HG03159 (cell line): ENCODE measurements at regions not wholly inside any gene's neighbourhood (a gene's known extent, or its start where the extent isn't known, plus 50 kb on each side); places are given as distances from the start of the nearest gene placed in this dataset.

Source experiments
- ATAC-seq: cut with Tn5 transposase; IDR thresholded peaks from one replicate; pipeline ENCODE4 v1.9.1; 2021; ENCODE audit warnings: mild to moderate bottlenecking, moderate library complexity; ENCODE audit not compliant: unreplicated experiment

DNA sequence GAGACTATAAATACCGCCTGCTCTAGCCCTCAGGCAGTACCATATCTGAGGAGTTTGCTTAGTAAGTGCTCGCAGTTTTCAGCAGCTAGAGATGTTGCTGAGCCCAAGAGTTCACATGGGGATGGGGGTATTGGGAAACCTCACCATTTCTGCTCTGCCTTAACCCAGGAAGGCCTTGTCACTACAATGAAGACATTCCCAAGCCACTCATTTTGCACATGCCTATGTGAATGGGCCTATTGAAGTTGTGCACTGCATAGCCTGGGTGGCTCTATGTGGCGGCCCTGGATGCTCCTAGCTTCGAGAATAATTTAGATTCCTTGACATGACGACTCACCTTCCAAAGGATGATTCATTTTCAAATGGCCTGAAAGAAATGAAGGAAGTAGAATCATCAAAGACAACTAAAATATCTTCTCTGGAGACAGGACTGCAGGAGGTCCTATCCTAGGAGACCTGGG is 163.4 kb downstream of the ADAMTS15 start:
- ATAC-seq: no peak

- ATAC-seq: no peak
Observed at GRCh38 chr11:130612291-130612851, 163.9 kb downstream of the ADAMTS15 start.

GRCh38 chr11:130613396-130613795 is 165.0 kb downstream of the ADAMTS15 start:
- no peak for ATAC-seq

- ATAC-seq: no peak
Observed at GRCh38 chr11:130614591-130614990, 166.1 kb downstream of the ADAMTS15 start.

- no peak for ATAC-seq
Observed at GRCh38 chr11:130615561-130615960, 167.1 kb downstream of the ADAMTS15 start.

GRCh38 chr11:130616573-130616972 is 168.1 kb downstream of the ADAMTS15 start:
- ATAC-seq: no peak

DNA sequence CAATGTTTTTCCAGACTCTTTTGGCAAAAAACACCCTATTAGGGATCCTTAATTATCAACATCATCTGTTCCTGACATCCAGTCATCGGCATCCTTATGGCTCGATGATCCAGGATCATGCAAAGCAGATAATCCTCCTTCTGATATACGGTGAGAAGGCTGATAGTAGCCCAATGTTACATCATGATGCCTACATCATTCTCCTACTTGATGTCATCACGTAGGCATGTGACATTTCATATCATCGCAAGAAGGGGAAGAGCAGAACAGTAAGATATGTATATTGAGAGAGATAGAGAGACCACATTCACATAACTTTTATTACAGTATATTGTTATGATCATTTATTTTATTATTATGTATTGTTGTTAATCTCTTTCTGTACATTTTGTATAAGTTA is 168.6 kb downstream of the ADAMTS15 start:
- ATAC-seq: no peak

DNA sequence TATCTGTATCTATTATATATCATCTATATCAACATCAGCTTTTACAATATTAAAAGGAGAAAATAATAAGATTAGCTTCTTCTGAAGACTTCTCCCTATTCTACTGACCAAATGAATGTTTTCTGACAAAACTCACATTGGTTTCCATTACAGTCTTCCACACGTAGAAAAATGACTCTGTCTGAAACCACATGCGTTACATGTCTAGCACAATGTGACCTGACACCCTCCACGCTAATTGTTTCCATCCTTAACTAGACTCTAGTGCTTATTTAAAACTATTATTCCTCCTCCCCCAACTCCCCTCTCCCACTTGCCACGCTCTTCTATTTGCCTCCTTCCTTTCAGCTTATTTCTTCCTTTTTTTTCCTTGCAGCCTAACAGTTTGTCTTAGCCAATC is 172.1 kb downstream of the ADAMTS15 start:
- ATAC-seq: no peak

DNA sequence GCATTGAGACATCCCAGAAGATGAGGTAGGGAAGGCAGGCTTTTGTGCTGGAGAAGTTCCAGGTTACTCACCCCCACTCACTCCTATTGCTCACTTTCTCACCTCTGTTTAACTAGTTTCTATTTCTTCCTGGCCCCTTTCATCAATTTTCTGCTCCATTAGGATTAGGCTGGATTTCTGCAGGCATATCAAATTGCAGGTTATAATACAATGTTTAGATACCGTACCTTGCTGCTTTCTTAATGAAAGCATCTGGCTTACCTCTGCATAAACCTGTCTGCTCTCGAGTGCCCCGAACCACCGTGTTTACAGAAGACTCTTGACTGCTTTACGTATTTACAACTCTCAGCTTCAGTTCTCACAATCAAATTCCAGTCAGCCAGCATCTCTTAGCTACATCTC is 173.7 kb downstream of the ADAMTS15 start:
- ATAC-seq: no peak

GRCh38 chr11:130623670-130624668 is 175.5 kb downstream of the ADAMTS15 start:
- ATAC-seq: no peak

DNA sequence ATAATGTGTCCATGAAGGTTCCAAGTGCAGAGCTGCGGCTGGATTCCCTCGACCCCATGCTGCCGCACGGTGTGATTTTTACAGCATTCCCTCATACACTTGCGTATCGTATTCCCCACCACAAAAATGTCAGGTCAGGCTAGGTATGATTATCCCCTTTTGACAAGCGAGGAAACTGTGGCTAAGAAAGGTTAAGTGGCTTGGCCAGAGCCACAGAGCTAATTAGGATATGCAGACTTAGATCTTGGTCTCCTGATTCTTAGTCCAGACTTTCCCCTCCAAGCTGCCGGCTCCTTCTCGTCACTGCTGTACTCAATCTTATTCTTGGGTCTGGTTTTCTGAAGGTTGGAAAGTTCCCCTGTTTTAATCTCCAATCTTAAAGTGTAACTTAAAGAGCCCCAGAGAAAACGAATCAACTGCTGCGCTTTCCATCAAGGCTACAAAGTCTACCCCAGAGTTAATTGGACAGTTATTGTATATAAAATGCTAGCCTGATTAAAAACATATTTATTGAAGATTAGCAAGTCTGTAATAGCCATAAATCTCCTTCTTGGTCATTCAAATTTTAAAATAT is 176.6 kb downstream of the ADAMTS15 start:
- ATAC-seq: no peak

DNA sequence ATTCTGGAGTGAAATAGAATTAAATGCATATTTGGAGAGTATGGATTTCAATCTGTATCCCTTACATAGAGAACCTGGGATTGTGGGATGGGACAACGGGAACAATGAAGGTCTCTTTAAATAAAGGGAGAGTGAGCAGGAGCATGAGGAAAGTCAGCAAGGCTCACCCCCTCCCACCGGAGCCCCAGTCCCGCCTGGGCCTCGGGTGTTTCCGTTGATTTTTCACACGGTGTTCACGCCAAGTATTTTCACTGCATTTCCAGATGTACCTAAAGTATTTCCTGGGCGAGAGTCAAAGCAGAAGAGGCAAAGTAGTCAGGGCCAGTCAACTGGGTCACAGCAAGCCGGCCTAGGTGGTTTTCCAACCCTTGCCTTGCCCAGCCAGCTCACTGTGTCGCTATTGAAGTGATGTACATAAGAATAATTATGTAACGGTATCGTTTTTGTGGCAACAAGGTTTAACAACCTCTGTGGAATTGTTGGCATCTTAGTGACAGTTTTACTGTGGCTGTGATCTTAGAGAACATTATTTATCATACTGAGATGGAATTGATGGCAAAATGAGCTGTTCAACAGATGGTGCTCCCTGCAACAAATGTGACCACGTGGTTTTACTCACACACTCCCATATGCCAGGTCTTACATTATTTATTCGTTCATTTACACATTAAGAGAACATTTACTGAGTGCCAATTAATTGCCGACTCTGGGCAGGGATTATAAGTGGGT is 177.3 kb downstream of the ADAMTS15 start:
- no peak for ATAC-seq

GRCh38 chr11:130629039-130629438 is 180.6 kb downstream of the ADAMTS15 start:
- no peak for ATAC-seq

GRCh38 chr11:130631119-130631518 is 182.7 kb downstream of the ADAMTS15 start:
- no peak for ATAC-seq

- no peak for ATAC-seq
Observed at GRCh38 chr11:130633466-130633865, 185.0 kb downstream of the ADAMTS15 start.

- no peak for ATAC-seq
Observed at GRCh38 chr11:130634186-130634585, 185.7 kb downstream of the ADAMTS15 start.

DNA sequence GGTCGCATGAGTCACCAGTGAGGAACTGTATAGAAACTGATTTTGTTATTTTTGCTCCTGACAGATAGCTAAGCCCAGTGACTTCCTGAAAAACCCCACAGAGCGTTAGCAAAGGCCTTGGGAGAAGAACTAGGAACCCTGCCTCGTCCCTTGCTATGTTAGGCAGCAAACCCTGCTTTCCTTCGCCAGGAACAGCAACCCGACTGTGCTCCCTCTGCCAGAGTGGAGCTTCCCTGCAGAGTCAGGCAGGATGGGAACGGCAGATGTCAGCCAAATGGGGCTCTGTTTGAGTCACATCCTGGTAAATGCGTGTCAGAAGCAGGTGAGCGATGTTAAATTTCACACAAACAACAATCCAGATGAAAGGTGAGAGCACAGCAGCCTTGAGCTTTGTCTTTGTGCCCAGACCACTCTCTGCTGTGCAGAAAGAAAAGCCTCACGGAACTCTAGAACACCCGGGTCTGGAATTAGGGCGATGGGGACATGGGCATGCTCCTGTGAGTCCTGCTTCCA is 186.6 kb downstream of the ADAMTS15 start:
- ATAC-seq: no peak

DNA sequence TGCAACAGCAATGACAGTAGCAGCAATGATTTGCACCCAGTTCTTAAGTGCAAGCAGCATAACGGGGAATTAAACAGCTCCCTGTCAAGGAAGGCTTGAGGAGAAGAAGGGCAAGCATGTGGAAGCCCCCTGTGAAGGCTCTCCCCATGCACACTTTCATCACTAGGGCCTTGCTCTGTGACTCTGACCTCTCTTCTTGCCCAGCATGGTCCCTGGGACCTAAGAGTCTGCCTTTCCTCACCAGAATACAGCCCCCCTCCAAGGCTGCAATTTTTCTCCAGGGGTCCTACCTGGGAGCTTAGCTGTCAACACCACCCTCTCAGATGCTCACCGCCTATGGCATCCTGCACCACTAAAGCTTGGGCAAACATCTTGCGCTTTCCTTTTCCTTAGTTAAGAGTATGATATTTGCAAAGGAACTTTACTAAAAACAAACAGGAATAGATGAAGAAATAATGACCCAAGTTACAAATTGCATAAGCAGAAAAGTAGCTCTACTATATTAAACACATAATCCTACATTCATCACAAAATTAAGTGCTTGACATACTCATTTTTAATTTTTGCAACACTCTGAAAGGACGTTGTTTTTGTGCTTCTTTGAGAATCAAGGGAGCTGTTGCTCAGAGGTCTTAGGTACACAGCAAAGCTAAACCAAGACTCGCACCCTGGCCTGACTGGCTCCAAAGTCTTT is 187.6 kb downstream of the ADAMTS15 start:
- no peak for ATAC-seq

DNA sequence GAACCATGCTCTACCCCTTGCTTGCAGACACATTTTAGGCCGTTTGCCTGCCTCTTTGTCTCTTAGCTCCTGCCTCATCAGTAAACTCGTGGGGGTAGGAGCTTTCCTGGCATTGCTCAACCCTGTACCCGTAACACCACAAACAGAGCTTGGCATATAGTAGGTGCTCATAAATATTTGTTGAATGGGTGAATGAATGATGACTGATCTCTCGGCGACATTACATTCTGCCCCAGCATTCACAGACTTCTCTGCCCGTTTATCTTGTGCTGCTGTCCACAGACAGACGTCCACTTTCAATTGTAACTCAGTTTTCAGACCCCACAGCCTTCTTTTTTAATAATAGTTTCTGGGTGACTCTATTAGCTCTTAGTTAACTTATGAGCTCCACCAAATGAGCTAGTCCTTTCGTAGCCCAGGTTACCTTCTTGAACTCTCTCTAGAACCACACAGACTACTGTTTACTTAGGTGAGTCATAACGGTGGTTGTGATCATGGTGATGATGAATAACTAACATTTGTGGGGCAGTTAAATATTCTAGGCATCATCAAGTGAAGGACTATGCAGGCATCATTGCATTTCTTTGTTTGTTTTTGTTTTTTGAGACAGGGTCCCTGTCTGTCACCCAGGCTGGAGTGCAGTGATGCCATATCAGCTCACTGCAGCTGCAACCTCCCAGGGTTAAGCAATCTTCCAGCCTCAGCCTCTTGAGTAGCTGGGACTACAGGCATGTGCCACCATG is 188.4 kb downstream of the ADAMTS15 start:
- peak; percentile 67 for ATAC-seq

- ATAC-seq: no peak
Observed at GRCh38 chr11:130637566-130637965, 189.1 kb downstream of the ADAMTS15 start.
